GM19025 (cell line): ENCODE measurements at regions not wholly inside any gene's neighbourhood (a gene's known extent, or its start where the extent isn't known, plus 50 kb on each side); places are given as distances from the start of the nearest gene placed in this dataset.

Source experiments
- ATAC-seq: cut with Tn5 transposase; IDR thresholded peaks from one replicate; pipeline ENCODE4 v1.9.1; 2021; ENCODE audit warnings: mild to moderate bottlenecking, low read depth, moderate library complexity; ENCODE audit not compliant: unreplicated experiment

GRCh38 chr9:31335529-31336234, 1048.8 kb upstream of the ACO1 start:
- no peak for ATAC-seq

- no peak for ATAC-seq
Observed at GRCh38 chr9:31336386-31336785, 1048.1 kb upstream of the ACO1 start.

GRCh38 chr9:31336841-31337240, 1047.6 kb upstream of the ACO1 start:
- no peak for ATAC-seq

- peak; percentile 96 for ATAC-seq
Observed at GRCh38 chr9:31347082-31347617, 1037.3 kb upstream of the ACO1 start.

- ATAC-seq, result no peak
Observed at GRCh38 chr9:31355159-31355882, 1029.1 kb upstream of the ACO1 start.

GRCh38 chr9:31355965-31356364, 1028.5 kb upstream of the ACO1 start:
- ATAC-seq, result no peak

- no peak for ATAC-seq
Observed at GRCh38 chr9:31359071-31359470, 1025.4 kb upstream of the ACO1 start.

GRCh38 chr9:31364171-31364570, 1020.3 kb upstream of the ACO1 start:
- no peak for ATAC-seq

- ATAC-seq, result peak; percentile 60
Observed at GRCh38 chr9:31372799-31373587, 1011.5 kb upstream of the ACO1 start.

GRCh38 chr9:31377358-31377757, 1007.1 kb upstream of the ACO1 start:
- ATAC-seq, result no peak

GRCh38 chr9:31388660-31389059, 995.8 kb upstream of the ACO1 start:
- ATAC-seq, result no peak

- no peak for ATAC-seq
Observed at GRCh38 chr9:31389075-31389474, 995.4 kb upstream of the ACO1 start.

GRCh38 chr9:31390403-31391025, 993.9 kb upstream of the ACO1 start:
- peak; percentile 63 for ATAC-seq

GRCh38 chr9:31393240-31393639, 991.2 kb upstream of the ACO1 start:
- ATAC-seq, result no peak

GRCh38 chr9:31394015-31394473, 990.4 kb upstream of the ACO1 start:
- ATAC-seq, result peak; percentile 34

GRCh38 chr9:31412081-31412480, 972.4 kb upstream of the ACO1 start:
- ATAC-seq, result no peak

GRCh38 chr9:31415164-31415563, 969.3 kb upstream of the ACO1 start:
- ATAC-seq, result no peak

GRCh38 chr9:31418419-31418818, 966.0 kb upstream of the ACO1 start:
- ATAC-seq, result no peak

- peak; percentile 57 for ATAC-seq
Observed at GRCh38 chr9:31443630-31444457, 940.6 kb upstream of the ACO1 start.

GRCh38 chr9:31445357-31445756, 939.1 kb upstream of the ACO1 start:
- ATAC-seq, result no peak
